H1 (cell line): ENCODE measurements at regions not wholly inside any gene's neighbourhood (a gene's known extent, or its start where the extent isn't known, plus 50 kb on each side); places are given as distances from the start of the nearest gene placed in this dataset.

Experiments used
- CTCF ChIA-PET: fragments of 300-600 bp; sonication (Branson Sonifier 250); formaldehyde crosslinking; loops from one replicate; lab custom pipeline; 2021; ENCODE audit not compliant: partially characterized antibody; lab: Charles Lee
- POLR2A ChIA-PET: fragments of 300-600 bp; sonication (Branson Sonifier 250); formaldehyde crosslinking; loops from one replicate; lab custom pipeline; 2021; ENCODE audit warnings: inconsistent platforms; ENCODE audit not compliant: partially characterized antibody; lab: Charles Lee
- DNase-seq, 2 experiments: peaks; one replicate each; pipeline versions ENCODE4 v3.0.0 to v3.0.0-alpha.2; 2010 to 2022; ENCODE audit warnings: low spot score in 2 of 2, low read depth in 1 of 2, mixed read lengths in 1 of 2
- FAIRE-seq: peaks from 2 replicates; lab custom pipeline; 2011; peaks lifted over from hg19 to GRCh38; lab: Jason Lieb, UNC
- H2AFZ ChIP-seq: 2 replicates; pipeline ENCODE4 v1.8.1; 2012; ENCODE audit warnings: low read length, inconsistent platforms
- H2AK5ac ChIP-seq: 2 replicates; pipeline ENCODE4 v1.6.1; 2013; ENCODE audit warnings: low read depth, low read length
- H2BK120ac ChIP-seq: replicated peaks from 2 replicates; pipeline ENCODE3; 2013; ENCODE audit warnings: low read depth, low read length, inconsistent platforms
- H2BK12ac ChIP-seq: 2 replicates; pipeline ENCODE4 v1.6.1; 2013; ENCODE audit warnings: low read depth, low read length
- H2BK15ac ChIP-seq: 2 replicates; pipeline ENCODE4 v1.6.1; 2013; ENCODE audit warnings: low read length
- H2BK20ac ChIP-seq: 2 replicates; pipeline ENCODE4 v1.6.1; 2013; ENCODE audit warnings: low read length
- H2BK5ac ChIP-seq: 2 replicates; pipeline ENCODE4 v1.6.1; 2013; ENCODE audit warnings: low read depth, low read length
- H3K14ac ChIP-seq: 2 replicates; pipeline ENCODE4 v1.6.1; 2013; ENCODE audit warnings: inconsistent platforms; ENCODE audit not compliant: insufficient read length
- H3K18ac ChIP-seq: 2 replicates; pipeline ENCODE4 v1.6.1; 2013; ENCODE audit warnings: low read length; ENCODE audit errors: extremely low read depth
- H3K23ac ChIP-seq: 2 replicates; pipeline ENCODE4 v1.6.1; 2013; ENCODE audit warnings: inconsistent platforms; ENCODE audit not compliant: insufficient read length
- H3K23me2 ChIP-seq: 2 replicates; pipeline ENCODE4 v1.6.1; 2013; ENCODE audit warnings: low read depth, low read length
- H3K27ac ChIP-seq: 2 replicates; pipeline ENCODE4 v1.6.1; 2011; ENCODE audit warnings: low read depth, low read length, inconsistent platforms
- H3K27me3 ChIP-seq, 4 experiments: replicated peaks in 1 of 4; 1 replicate in 1 of 4; 2 replicates in 3 of 4; pipeline versions ENCODE4 v1.6.1 to v1.8.1; 2011 to 2013; ENCODE audit warnings: low read length in 3 of 4, mild to moderate bottlenecking in 3 of 4, inconsistent platforms in 2 of 4, mixed read lengths in 2 of 4, moderate library complexity in 1 of 4; ENCODE audit not compliant: control insufficient read depth in 3 of 4, insufficient read depth in 3 of 4; ENCODE audit errors: extremely low read depth in 1 of 4
- H3K36me3 ChIP-seq, 4 experiments: 2 replicates each; pipeline versions ENCODE4 v1.6.1 to v1.8.1; 2011 to 2013; ENCODE audit warnings: mild to moderate bottlenecking in 4 of 4, low read length in 3 of 4, moderate library complexity in 2 of 4, control low read depth in 1 of 4, inconsistent platforms in 1 of 4; ENCODE audit not compliant: insufficient read depth in 4 of 4, control insufficient read depth in 2 of 4
- H3K4ac ChIP-seq: replicated peaks from 2 replicates; pipeline ENCODE3; 2013; ENCODE audit warnings: low read length, low read depth, mixed read lengths, inconsistent platforms; ENCODE audit not compliant: insufficient read length
- H3K4me1 ChIP-seq, 4 experiments: replicated peaks in 1 of 4; 1 replicate in 1 of 4; 2 replicates in 3 of 4; pipeline versions ENCODE4 v1.6.1 to v1.8.1; 2011 to 2013; ENCODE audit warnings: low read length in 3 of 4, inconsistent platforms in 2 of 4, mixed read lengths in 1 of 4; ENCODE audit not compliant: insufficient read depth in 4 of 4, control insufficient read depth in 3 of 4
- H3K4me2 ChIP-seq, 2 experiments: 2 replicates each; pipeline versions ENCODE4 v1.6.1 to v1.8.1; 2011 to 2013; ENCODE audit warnings: low read depth in 2 of 2, low read length in 2 of 2, control low read depth in 1 of 2, inconsistent platforms in 1 of 2, mild to moderate bottlenecking in 1 of 2; ENCODE audit not compliant: insufficient read depth in 1 of 2
- H3K4me3 ChIP-seq, 4 experiments: fragments of 200-600, 300-600 bp in 1 of 4; sonication (generic), shearing (Covaris generic), sonication (Bioruptor Twin) in 1 of 4; 2 replicates each; pipeline versions ENCODE4 v1.5.1 to v1.8.1; 2011 to 2016; ENCODE audit warnings: low read length in 4 of 4, low read depth in 3 of 4, control low read depth in 2 of 4, inconsistent platforms in 2 of 4, mild to moderate bottlenecking in 2 of 4, mixed read lengths in 1 of 4, moderate library complexity in 1 of 4; ENCODE audit not compliant: insufficient read depth in 2 of 4; ENCODE audit errors: extremely low read depth in 1 of 4
- H3K56ac ChIP-seq: replicated peaks from 2 replicates; pipeline ENCODE3; 2013; ENCODE audit warnings: low read depth, mild to moderate bottlenecking, mixed read lengths, low read length, inconsistent platforms; ENCODE audit not compliant: insufficient read length
- H3K79me1 ChIP-seq: 2 replicates; pipeline ENCODE4 v1.6.1; 2013; ENCODE audit warnings: low read depth, low read length, control low read depth
- H3K79me2 ChIP-seq, 2 experiments: 2 replicates each; pipeline versions ENCODE4 v1.6.1 to v1.8.1; 2012 to 2013; ENCODE audit warnings: low read length in 2 of 2, mild to moderate bottlenecking in 2 of 2, inconsistent platforms in 1 of 2; ENCODE audit not compliant: insufficient read depth in 2 of 2, control insufficient read depth in 1 of 2
- H3K9ac ChIP-seq, 4 experiments: replicated peaks in 1 of 4; 1 replicate in 1 of 4; 2 replicates in 3 of 4; pipeline versions ENCODE4 v1.6.1 to v1.8.1; 2011 to 2013; ENCODE audit warnings: low read depth in 3 of 4, low read length in 3 of 4, control low read depth in 2 of 4, mild to moderate bottlenecking in 2 of 4, moderate library complexity in 2 of 4, inconsistent platforms in 1 of 4; ENCODE audit errors: extremely low read depth in 1 of 4
- H3K9me3 ChIP-seq, 2 experiments: 2 replicates each; pipeline versions ENCODE4 v1.6.1 to v1.8.1; 2012 to 2013; ENCODE audit warnings: mild to moderate bottlenecking in 2 of 2, moderate library complexity in 2 of 2, control low read depth in 1 of 2, inconsistent platforms in 1 of 2, low read depth in 1 of 2, low read length in 1 of 2, mixed read lengths in 1 of 2; ENCODE audit not compliant: insufficient read depth in 2 of 2
- H4K20me1 ChIP-seq, 2 experiments: replicated peaks in 1 of 2; 2 replicates each; pipeline versions ENCODE3 to v1.8.1; 2011 to 2013; ENCODE audit warnings: inconsistent platforms in 2 of 2, low read length in 2 of 2, mild to moderate bottlenecking in 1 of 2; ENCODE audit not compliant: insufficient read depth in 2 of 2, control insufficient read depth in 1 of 2
- H4K5ac ChIP-seq: 2 replicates; pipeline ENCODE4 v1.6.1; 2013; ENCODE audit warnings: low read length, low read depth, mixed read lengths, inconsistent platforms; ENCODE audit not compliant: insufficient read length
- H4K8ac ChIP-seq: 2 replicates; pipeline ENCODE4 v1.8.0; 2013; ENCODE audit warnings: mild to moderate bottlenecking, moderate library complexity, low read length, inconsistent platforms; ENCODE audit not compliant: insufficient read depth; ENCODE audit errors: extremely low read depth
- H4K91ac ChIP-seq: replicated peaks from 2 replicates; pipeline ENCODE3; 2013; ENCODE audit warnings: low read length, mixed read lengths, inconsistent platforms; ENCODE audit not compliant: insufficient read length
- CEBPB ChIP-seq: IDR thresholded peaks from 2 replicates; pipeline ENCODE4 v1.6.1; 2012; ENCODE audit warnings: low read depth, low read length
- MAFK ChIP-seq: IDR thresholded peaks from 2 replicates; pipeline ENCODE4 v1.6.1; 2012; ENCODE audit warnings: low read depth, mild to moderate bottlenecking, improper control_type of control experiment, low read length
- YY1 ChIP-seq: IDR thresholded peaks from 2 replicates; pipeline ENCODE4 v1.6.1; 2011; ENCODE audit warnings: low read depth, mild to moderate bottlenecking, low read length
- WGBS, 2 experiments: shearing (Covaris generic) in 1 of 2; methylation state at CpG; one replicate each; pipeline versions ENCODE4 v1.1.6 to v1.1.7; 2013 to 2015; ENCODE audit warnings: low lambda C conversion rate in 2 of 2, mixed read lengths in 2 of 2, inconsistent platforms in 1 of 2, low coverage in 1 of 2, missing lambda C conversion rate in 1 of 2; ENCODE audit not compliant: insufficient replicate concordance in 2 of 2, insufficient coverage in 1 of 2, insufficient read length in 1 of 2; ENCODE audit errors: extremely low coverage in 1 of 2, missing lambda C conversion rate in 1 of 2; 5-methylcytosine and 5-hydroxymethylcytosine counted together

- Histone ChIP-seq H3K27me3 (no peaks in the 10 kb centered on the region; a peak in 1 of 7 replicates), H3K23ac (no peak overlapping the region), H3K79me1 (no peaks in the 10 kb centered on the region), H3K27ac (no peak overlapping the region), H3K79me2 (no peaks in the 10 kb centered on the region), H2BK15ac (no peak overlapping the region), H2BK120ac (no peak overlapping the region), H3K4me1 (peaks cover 0 to 3% (median 1%) of the 10 kb centered on the region in 4 experiments; a peak in 1 of 7 replicates), H3K18ac (no peak overlapping the region), H3K14ac (no peak overlapping the region), H3K4ac (no peak overlapping the region), H3K4me2 (no peak overlapping the region), H2BK5ac (no peak overlapping the region), H4K91ac (no peak overlapping the region), H3K9ac (no peak overlapping the region), H4K20me1 (no peaks in the 10 kb centered on the region), H3K4me3 (no peak overlapping the region), H2AFZ (no peak overlapping the region), H3K23me2 (no peaks in the 10 kb centered on the region), H3K36me3 (no peaks in the 10 kb centered on the region), H2AK5ac (no peak overlapping the region), H4K5ac (no peak overlapping the region), H2BK12ac (no peak overlapping the region), H4K8ac (no peak overlapping the region), H2BK20ac (no peak overlapping the region), H3K56ac (no peak overlapping the region), H3K9me3 (no peaks in the 10 kb centered on the region)
- WGBS, 2 experiments, result 94% methylated on average over 4 of the region's 6 CpGs; no CpG with 5 or more reads in 1 of the 2 experiments
- CTCF ChIA-PET, result no interaction called here
- POLR2A ChIA-PET, result no interaction called here
- no peak for DNase-seq
- TF ChIP-seq CEBPB (no peak), MAFK (no peak), YY1 (no peak)
- FAIRE-seq, result no peak
These were observed 210.0 kb upstream of the ZNF217 start for GRCh38 chr20:53803492-53804155.
